ENCODE measurements at regions not wholly inside any gene's neighbourhood (a gene's known extent, or its start where the extent isn't known, plus 50 kb on each side); places are given as distances from the start of the nearest gene placed in this dataset.

DNA sequence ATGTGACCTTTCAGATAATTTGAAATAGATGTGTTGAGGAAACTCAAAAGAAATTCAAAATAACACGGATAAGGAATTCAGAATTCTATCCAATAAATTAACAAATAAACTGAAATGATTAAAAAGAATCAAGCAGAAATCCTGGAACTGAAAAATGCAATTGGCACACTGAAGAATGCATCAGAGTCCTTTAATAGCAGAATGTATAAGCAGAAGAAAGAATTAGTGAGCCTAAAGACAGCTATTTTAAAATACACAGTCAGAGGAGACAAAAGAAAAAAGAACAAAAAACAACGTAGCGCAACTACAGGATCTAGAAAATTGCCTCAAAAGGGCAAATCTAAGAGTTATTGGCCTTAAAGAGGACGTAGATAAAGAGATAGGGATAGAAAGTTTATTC, 99.6 kb upstream of the SAMSN1 start:
- TF ChIP-seq, protein P1, sequence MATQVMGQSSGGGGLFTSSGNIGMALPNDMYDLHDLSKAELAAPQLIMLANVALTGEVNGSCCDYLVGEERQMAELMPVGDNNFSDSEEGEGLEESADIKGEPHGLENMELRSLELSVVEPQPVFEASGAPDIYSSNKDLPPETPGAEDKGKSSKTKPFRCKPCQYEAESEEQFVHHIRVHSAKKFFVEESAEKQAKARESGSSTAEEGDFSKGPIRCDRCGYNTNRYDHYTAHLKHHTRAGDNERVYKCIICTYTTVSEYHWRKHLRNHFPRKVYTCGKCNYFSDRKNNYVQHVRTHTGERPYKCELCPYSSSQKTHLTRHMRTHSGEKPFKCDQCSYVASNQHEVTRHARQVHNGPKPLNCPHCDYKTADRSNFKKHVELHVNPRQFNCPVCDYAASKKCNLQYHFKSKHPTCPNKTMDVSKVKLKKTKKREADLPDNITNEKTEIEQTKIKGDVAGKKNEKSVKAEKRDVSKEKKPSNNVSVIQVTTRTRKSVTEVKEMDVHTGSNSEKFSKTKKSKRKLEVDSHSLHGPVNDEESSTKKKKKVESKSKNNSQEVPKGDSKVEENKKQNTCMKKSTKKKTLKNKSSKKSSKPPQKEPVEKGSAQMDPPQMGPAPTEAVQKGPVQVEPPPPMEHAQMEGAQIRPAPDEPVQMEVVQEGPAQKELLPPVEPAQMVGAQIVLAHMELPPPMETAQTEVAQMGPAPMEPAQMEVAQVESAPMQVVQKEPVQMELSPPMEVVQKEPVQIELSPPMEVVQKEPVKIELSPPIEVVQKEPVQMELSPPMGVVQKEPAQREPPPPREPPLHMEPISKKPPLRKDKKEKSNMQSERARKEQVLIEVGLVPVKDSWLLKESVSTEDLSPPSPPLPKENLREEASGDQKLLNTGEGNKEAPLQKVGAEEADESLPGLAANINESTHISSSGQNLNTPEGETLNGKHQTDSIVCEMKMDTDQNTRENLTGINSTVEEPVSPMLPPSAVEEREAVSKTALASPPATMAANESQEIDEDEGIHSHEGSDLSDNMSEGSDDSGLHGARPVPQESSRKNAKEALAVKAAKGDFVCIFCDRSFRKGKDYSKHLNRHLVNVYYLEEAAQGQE (IDR thresholded peaks at IDR 0.05; ENCODE audit: insufficient read depth in 1 of 2, low read depth in 2 of 2, low read length in 2 of 2) = no peak
- no peak for TF ChIP-seq POLR2AphosphoS5 (IDR thresholded peaks at IDR 0.05; ENCODE audit: low read depth, low read length)

DNA sequence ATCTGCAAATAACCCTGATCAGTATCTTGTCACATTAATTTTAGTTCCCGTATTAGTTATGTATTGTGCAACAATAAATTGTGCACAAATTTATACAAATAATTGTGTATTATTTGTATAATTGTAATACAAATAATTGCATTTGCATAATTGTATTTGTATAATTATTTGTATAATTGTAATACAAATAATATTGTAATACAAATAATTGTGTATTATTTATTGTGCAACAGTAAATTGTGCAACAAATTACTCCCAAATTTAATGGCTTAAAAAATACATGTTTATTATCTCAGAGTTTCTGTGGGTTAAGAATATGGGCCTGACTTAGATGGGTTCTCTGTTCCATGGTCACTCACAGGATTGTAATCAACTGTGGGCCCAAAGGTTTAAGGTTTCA, 86.2 kb upstream of the SAMSN1 start:
- TF ChIP-seq, protein P1 (IDR thresholded peaks at IDR 0.05; ENCODE audit: insufficient read depth in 1 of 2, low read depth in 2 of 2, low read length in 2 of 2) = no peak
- TF ChIP-seq FOXP2 (optimal IDR thresholded peaks at IDR 0.05; ENCODE audit: borderline replicate concordance, extremely low read depth, extremely low read length, insufficient read depth) (no peak), SIN3A (IDR thresholded peaks at IDR 0.05; ENCODE audit: borderline replicate concordance, insufficient read depth, low read length) (no peak), TAF1 (IDR thresholded peaks at IDR 0.05; ENCODE audit: borderline replicate concordance, insufficient read depth, low read length) (no peak), POLR2AphosphoS5 (IDR thresholded peaks at IDR 0.05; ENCODE audit: low read depth, low read length) (no peak)

DNA sequence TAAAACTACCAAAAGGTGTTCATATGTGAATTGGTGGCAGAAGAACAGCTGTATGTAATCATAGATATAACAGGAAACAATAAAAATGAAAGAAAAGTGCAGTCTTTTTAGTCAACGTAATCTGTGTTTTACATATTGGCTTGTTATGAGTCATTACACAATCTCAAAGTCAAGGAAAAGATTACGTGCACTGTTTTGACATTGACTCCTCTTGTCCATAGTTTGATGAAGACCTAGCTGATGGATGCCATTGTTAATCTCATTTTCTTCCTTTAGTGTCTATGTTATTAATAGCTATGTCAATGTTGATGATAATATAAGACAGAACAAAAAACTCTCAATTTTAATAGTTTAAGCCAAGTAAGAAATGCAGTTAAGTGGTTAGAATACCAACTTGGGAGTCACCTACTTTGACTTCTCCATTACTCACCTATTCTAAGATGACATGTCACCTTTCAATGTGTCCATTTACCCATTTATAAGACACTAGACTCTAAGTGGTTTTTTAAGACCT, 84.5 kb upstream of the SAMSN1 start:
- no peak for TF ChIP-seq POLR2AphosphoS5 (IDR thresholded peaks at IDR 0.05; ENCODE audit: low read depth, low read length)
- TF ChIP-seq, protein P1 (IDR thresholded peaks at IDR 0.05; ENCODE audit: insufficient read depth in 1 of 2, low read depth in 2 of 2, low read length in 2 of 2) = no peak
- TF ChIP-seq TAF1 (IDR thresholded peaks at IDR 0.05; ENCODE audit: borderline replicate concordance, insufficient read depth, low read length) = no peak
- TF ChIP-seq FOXP2 (optimal IDR thresholded peaks at IDR 0.05; ENCODE audit: borderline replicate concordance, extremely low read depth, extremely low read length, insufficient read depth) = no peak
- TF ChIP-seq SIN3A (IDR thresholded peaks at IDR 0.05; ENCODE audit: borderline replicate concordance, insufficient read depth, low read length) = no peak

DNA sequence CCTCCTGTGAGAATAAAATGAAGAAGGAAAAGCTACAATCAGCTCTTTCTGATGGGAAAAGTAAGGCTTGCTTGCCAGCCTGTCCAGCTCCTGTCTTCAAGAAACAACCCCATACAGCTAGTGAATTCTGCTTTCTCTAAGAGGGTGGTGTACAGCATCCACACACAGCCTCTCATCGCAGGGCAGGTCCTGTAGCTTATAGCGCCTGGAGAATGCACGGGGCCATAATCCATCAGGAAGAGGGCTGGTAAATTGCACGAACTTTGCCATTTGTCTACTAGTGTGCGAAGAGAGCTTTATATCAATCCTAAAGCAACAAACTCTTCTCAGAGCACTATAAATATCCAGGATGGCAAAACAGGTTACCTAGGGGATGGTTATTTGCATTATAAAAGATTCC, 83.3 kb upstream of the SAMSN1 start:
- TF ChIP-seq TAF1 (IDR thresholded peaks at IDR 0.05; ENCODE audit: borderline replicate concordance, insufficient read depth, low read length) (no peak), SIN3A (IDR thresholded peaks at IDR 0.05; ENCODE audit: borderline replicate concordance, insufficient read depth, low read length) (no peak), FOXP2 (optimal IDR thresholded peaks at IDR 0.05; ENCODE audit: borderline replicate concordance, extremely low read depth, extremely low read length, insufficient read depth) (no peak), POLR2AphosphoS5 (IDR thresholded peaks at IDR 0.05; ENCODE audit: low read depth, low read length) (no peak)
- TF ChIP-seq, protein P1 (IDR thresholded peaks at IDR 0.05; ENCODE audit: insufficient read depth in 1 of 2, low read depth in 2 of 2, low read length in 2 of 2) = no peak

DNA sequence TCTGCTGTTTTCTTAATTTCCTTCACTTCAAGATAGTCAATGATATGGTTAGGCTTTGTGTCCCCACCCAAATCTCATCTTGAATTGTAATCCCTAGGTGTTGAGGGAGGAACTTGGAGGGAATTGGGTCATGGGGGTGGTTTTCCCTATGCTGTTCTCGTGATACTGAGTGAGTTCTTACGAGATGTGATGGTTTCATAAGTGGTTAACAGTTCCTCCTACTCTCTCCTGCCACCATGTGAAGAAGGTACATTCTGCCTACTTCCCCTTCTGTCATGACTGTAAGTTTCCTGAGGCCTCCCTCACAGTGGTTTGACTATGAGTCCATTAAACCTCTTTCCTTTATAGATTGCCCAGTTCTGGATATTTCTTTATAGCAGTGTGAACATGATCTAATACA, 74.0 kb upstream of the SAMSN1 start:
- no peak for TF ChIP-seq POLR2AphosphoS5 (IDR thresholded peaks at IDR 0.05; ENCODE audit: low read depth, low read length)
- TF ChIP-seq FOXP2 (optimal IDR thresholded peaks at IDR 0.05; ENCODE audit: borderline replicate concordance, extremely low read depth, extremely low read length, insufficient read depth) = no peak
- TF ChIP-seq, protein P1 (IDR thresholded peaks at IDR 0.05; ENCODE audit: insufficient read depth in 1 of 2, low read depth in 2 of 2, low read length in 2 of 2) = no peak
- TF ChIP-seq TAF1 (IDR thresholded peaks at IDR 0.05; ENCODE audit: borderline replicate concordance, insufficient read depth, low read length) = no peak

All from PFSK-1 (cell line).